HepG2 (cell line): ENCODE measurements at regions not wholly inside any gene's neighbourhood (a gene's known extent, or its start where the extent isn't known, plus 50 kb on each side); places are given as distances from the start of the nearest gene placed in this dataset.

Experiments
- ARHGAP35 ChIP-seq: sonication (generic); formaldehyde crosslinking; IDR thresholded peaks from 2 replicates; pipeline ENCODE4 v1.9.0; 2022; ENCODE audit warnings: mild to moderate bottlenecking, inconsistent platforms, moderate library complexity, missing genetic modification reagents, borderline replicate concordance
- CBFB ChIP-seq: sonication (generic); formaldehyde crosslinking; IDR thresholded peaks from 2 replicates; pipeline ENCODE4 v1.4.0; 2020; ENCODE audit warnings: missing genetic modification reagents
- HOXA3 ChIP-seq: sonication (generic); formaldehyde crosslinking; IDR thresholded peaks from 2 replicates; pipeline ENCODE4 v1.5.0; 2020; ENCODE audit warnings: missing genetic modification reagents
- ZNF143 ChIP-seq: sonication (generic); formaldehyde crosslinking; IDR thresholded peaks from 2 replicates; pipeline ENCODE4 v1.4.0; 2020; ENCODE audit warnings: missing genetic modification reagents
- ZNF501 ChIP-seq: sonication (generic); formaldehyde crosslinking; IDR thresholded peaks from 2 replicates; pipeline ENCODE4 v1.5.1; 2020; ENCODE audit warnings: mild to moderate bottlenecking, moderate library complexity, missing genetic modification reagents
- ZNF510 ChIP-seq: sonication (generic); formaldehyde crosslinking; IDR thresholded peaks from 2 replicates; pipeline ENCODE4 v1.4.0; 2020; ENCODE audit warnings: low read depth, mild to moderate bottlenecking, missing genetic modification reagents
- TF ChIP-seq, protein P1 (sequence below): sonication (generic); formaldehyde crosslinking; conservative IDR thresholded peaks from 2 replicates; pipeline ENCODE4 v1.8.0; 2022; ENCODE audit warnings: mild to moderate bottlenecking, moderate library complexity, missing genetic modification reagents
- TF ChIP-seq, protein P2 (sequence below): sonication (generic); formaldehyde crosslinking; IDR thresholded peaks from 2 replicates; pipeline ENCODE4 v1.5.0; 2020; ENCODE audit warnings: mild to moderate bottlenecking, missing genetic modification reagents, moderate library complexity
- TF ChIP-seq, protein P3 (sequence below): sonication (generic); formaldehyde crosslinking; IDR thresholded peaks from 2 replicates; pipeline ENCODE4 v1.8.0; 2022; ENCODE audit warnings: low read depth, missing genetic modification reagents
- TF ChIP-seq, protein P4 (sequence below): sonication (generic); formaldehyde crosslinking; IDR thresholded peaks from 2 replicates; pipeline ENCODE4 v1.9.0; 2021; ENCODE audit warnings: missing genetic modification reagents, mild to moderate bottlenecking, borderline replicate concordance

DNA sequence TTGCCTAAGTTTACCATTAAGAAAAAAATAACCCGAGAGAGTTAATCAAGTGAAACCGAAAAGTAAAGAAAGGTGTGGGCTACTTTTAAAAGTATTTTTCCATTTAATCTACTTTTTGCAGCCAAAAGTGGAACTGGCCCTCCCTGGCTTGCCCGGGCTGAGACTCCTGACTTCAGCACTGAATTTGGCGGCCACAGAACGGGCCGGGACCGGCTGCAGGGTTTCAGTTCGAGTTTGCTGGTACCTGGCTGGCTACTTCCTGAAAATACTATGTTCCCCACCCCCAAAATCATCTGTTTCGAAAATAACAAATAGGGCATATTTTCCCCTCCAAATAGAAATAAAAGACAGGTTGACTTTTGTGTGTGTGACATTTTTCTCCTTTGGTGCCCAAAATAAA lies 173.4 kb upstream of the EXOC2 start:
- TF ChIP-seq, protein P1, sequence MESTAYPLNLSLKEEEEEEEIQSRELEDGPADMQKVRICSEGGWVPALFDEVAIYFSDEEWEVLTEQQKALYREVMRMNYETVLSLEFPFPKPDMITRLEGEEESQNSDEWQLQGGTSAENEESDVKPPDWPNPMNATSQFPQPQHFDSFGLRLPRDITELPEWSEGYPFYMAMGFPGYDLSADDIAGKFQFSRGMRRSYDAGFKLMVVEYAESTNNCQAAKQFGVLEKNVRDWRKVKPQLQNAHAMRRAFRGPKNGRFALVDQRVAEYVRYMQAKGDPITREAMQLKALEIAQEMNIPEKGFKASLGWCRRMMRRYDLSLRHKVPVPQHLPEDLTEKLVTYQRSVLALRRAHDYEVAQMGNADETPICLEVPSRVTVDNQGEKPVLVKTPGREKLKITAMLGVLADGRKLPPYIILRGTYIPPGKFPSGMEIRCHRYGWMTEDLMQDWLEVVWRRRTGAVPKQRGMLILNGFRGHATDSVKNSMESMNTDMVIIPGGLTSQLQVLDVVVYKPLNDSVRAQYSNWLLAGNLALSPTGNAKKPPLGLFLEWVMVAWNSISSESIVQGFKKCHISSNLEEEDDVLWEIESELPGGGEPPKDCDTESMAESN = no peak
- TF ChIP-seq ARHGAP35 (no peak), CBFB (CRISPR knock-in tag) (no peak), ZNF143 (no peak), ZNF501 (no peak), HOXA3 (no peak), ZNF510 (CRISPR knock-in tag) (no peak)
- TF ChIP-seq, protein P2, sequence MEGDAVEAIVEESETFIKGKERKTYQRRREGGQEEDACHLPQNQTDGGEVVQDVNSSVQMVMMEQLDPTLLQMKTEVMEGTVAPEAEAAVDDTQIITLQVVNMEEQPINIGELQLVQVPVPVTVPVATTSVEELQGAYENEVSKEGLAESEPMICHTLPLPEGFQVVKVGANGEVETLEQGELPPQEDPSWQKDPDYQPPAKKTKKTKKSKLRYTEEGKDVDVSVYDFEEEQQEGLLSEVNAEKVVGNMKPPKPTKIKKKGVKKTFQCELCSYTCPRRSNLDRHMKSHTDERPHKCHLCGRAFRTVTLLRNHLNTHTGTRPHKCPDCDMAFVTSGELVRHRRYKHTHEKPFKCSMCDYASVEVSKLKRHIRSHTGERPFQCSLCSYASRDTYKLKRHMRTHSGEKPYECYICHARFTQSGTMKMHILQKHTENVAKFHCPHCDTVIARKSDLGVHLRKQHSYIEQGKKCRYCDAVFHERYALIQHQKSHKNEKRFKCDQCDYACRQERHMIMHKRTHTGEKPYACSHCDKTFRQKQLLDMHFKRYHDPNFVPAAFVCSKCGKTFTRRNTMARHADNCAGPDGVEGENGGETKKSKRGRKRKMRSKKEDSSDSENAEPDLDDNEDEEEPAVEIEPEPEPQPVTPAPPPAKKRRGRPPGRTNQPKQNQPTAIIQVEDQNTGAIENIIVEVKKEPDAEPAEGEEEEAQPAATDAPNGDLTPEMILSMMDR = no peak
- TF ChIP-seq, protein P3, sequence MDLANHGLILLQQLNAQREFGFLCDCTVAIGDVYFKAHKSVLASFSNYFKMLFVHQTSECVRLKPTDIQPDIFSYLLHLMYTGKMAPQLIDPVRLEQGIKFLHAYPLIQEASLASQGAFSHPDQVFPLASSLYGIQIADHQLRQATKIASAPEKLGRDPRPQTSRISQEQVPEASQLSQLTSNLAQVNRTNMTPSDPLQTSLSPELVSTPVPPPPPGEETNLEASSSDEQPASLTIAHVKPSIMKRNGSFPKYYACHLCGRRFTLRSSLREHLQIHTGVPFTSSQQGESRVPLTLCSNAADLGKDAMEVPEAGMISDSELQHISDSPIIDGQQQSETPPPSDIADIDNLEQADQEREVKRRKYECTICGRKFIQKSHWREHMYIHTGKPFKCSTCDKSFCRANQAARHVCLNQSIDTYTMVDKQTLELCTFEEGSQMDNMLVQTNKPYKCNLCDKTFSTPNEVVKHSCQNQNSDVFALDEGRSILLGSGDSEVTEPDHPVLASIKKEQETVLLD (CRISPR knock-in tag) = no peak
- TF ChIP-seq, protein P4, sequence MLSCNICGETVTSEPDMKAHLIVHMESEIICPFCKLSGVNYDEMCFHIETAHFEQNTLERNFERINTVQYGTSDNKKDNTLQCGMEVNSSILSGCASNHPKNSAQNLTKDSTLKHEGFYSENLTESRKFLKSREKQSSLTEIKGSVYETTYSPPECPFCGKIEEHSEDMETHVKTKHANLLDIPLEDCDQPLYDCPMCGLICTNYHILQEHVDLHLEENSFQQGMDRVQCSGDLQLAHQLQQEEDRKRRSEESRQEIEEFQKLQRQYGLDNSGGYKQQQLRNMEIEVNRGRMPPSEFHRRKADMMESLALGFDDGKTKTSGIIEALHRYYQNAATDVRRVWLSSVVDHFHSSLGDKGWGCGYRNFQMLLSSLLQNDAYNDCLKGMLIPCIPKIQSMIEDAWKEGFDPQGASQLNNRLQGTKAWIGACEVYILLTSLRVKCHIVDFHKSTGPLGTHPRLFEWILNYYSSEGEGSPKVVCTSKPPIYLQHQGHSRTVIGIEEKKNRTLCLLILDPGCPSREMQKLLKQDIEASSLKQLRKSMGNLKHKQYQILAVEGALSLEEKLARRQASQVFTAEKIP (CRISPR knock-in tag) = no peak
